Breast epithelium (tissue), 3 donors: ENCODE measurements at regions not wholly inside any gene's neighbourhood (a gene's known extent, or its start where the extent isn't known, plus 50 kb on each side); places are given as distances from the start of the nearest gene placed in this dataset.

Experiments used
- CTCF ChIP-seq, 3 donors: fragments of 450-650 bp; IDR thresholded peaks; one replicate each; pipeline ENCODE4 v1.5.1; 2016 to 2017; ENCODE audit warnings: antibody characterized with exemption in 3 of 3, mild to moderate bottlenecking in 3 of 3, moderate library complexity in 3 of 3
- POLR2A ChIP-seq: fragments of 450-650 bp; IDR thresholded peaks from one replicate; pipeline ENCODE4 v1.6.1; 2016; ENCODE audit warnings: antibody characterized with exemption, mild to moderate bottlenecking, moderate library complexity
- POLR2AphosphoS5 ChIP-seq, 3 donors: sonication (generic); formaldehyde crosslinking; IDR thresholded peaks; one replicate each; pipeline ENCODE4 v1.6.1; 2017; ENCODE audit warnings: antibody characterized with exemption in 3 of 3

GRCh38 chr13:94851576-94851975, 139.2 kb upstream of the SOX21 start:
- TF ChIP-seq CTCF (IDR thresholded peaks at IDR 0.05) (no peak), POLR2A (no peak), POLR2AphosphoS5 (IDR thresholded peaks at IDR 0.05) (no peak)
